Colonic mucosa (tissue), 4 donors: ENCODE measurements at regions not wholly inside any gene's neighbourhood (a gene's known extent, or its start where the extent isn't known, plus 50 kb on each side); places are given as distances from the start of the nearest gene placed in this dataset.

ENCODE experiments used
- DNase-seq: peaks from one replicate; pipeline ENCODE4 v3.0.0-alpha.2; 2020
- H3K27ac ChIP-seq: fragments of 200-600 bp; one replicate; pipeline ENCODE4 v1.8.0; 2021
- H3K27me3 ChIP-seq: fragments of 200-600 bp; one replicate; pipeline ENCODE4 v1.8.0; 2021
- H3K36me3 ChIP-seq: fragments of 200-600 bp; one replicate; pipeline ENCODE4 v1.8.0; 2021
- H3K4me1 ChIP-seq: fragments of 200-600 bp; one replicate; pipeline ENCODE4 v1.8.0; 2021; ENCODE audit warnings: mild to moderate bottlenecking
- H3K4me3 ChIP-seq: fragments of 200-600 bp; one replicate; pipeline ENCODE4 v1.8.0; 2021
- H3K9ac ChIP-seq, 2 donors: one replicate each; pipeline ENCODE4 v1.7.0; 2013; ENCODE audit warnings: control low read depth in 2 of 2, low read depth in 2 of 2, low read length in 2 of 2
- H3K9me3 ChIP-seq: fragments of 200-600 bp; one replicate; pipeline ENCODE4 v1.8.0; 2021
- CTCF ChIP-seq: fragments of 200-600 bp; IDR thresholded peaks from one replicate; pipeline ENCODE4 v1.8.0; 2022; ENCODE audit warnings: antibody characterized with exemption, mild to moderate bottlenecking
- intact Hi-C: fragments of 100-400 bp; cut with DNase I; formaldehyde crosslinking; loops from one replicate; pipeline ENCODE4 v1.14.1; 2022
- donor health status: healthy.
- donor health status: DM: no; HTN: no; CAD: no.
- donor health status: DM: no; HTN: no; CAD: no.

GRCh38 chr4:110953898-110954297 lies 331.0 kb upstream of the PITX2 start:
- no peak for DNase-seq

GRCh38 chr4:110955748-110956147 lies 332.9 kb upstream of the PITX2 start:
- intact Hi-C loops: no loop called here
- no peaks in the 10 kb centered on the region for H3K4me1 ChIP-seq

More at GRCh38 chr4:110953898-110954297, 331.0 kb upstream of the PITX2 start:
- Histone ChIP-seq H3K4me1 (no peaks in the 10 kb centered on the region), H3K27ac (no peak overlapping the region), H3K36me3 (no peaks in the 10 kb centered on the region), H3K9ac (no peak overlapping the region), H3K9me3 (no peaks in the 10 kb centered on the region), H3K4me3 (no peak overlapping the region), H3K27me3 (no peaks in the 10 kb centered on the region)
- no peak for TF ChIP-seq CTCF
- intact Hi-C loops: no loop called here

GRCh38 chr4:110959041-110959643 lies 336.3 kb upstream of the PITX2 start:
- Histone ChIP-seq H3K27me3 (no peaks in the 10 kb centered on the region), H3K4me3 (no peak overlapping the region), H3K4me1 (no peaks in the 10 kb centered on the region), H3K9me3 (no peaks in the 10 kb centered on the region), H3K27ac (no peak overlapping the region), H3K36me3 (no peaks in the 10 kb centered on the region), H3K9ac (no peak overlapping the region)
- DNase-seq: no peak
- intact Hi-C loops: loop anchor here (2.0 kb wide), 1 partner anchor 328 kb away; no protein-coding TSS in a partner anchor
- TF ChIP-seq CTCF: peak; percentile 37

More at GRCh38 chr4:110955748-110956147, 332.9 kb upstream of the PITX2 start:
- no peaks in the 10 kb centered on the region for H3K27me3 ChIP-seq
- no peaks in the 10 kb centered on the region for H3K9me3 ChIP-seq
- DNase-seq: no peak
- TF ChIP-seq CTCF: no peak
- H3K9ac ChIP-seq: no peak overlapping the region
- no peak overlapping the region for H3K27ac ChIP-seq
- no peaks in the 10 kb centered on the region for H3K36me3 ChIP-seq
- H3K4me3 ChIP-seq: no peak overlapping the region

- intact Hi-C loops: no loop called here
- Histone ChIP-seq H3K4me3 (no peak overlapping the region), H3K9me3 (no peaks in the 10 kb centered on the region), H3K9ac (no peak overlapping the region), H3K27ac (no peak overlapping the region), H3K27me3 (no peaks in the 10 kb centered on the region), H3K36me3 (no peaks in the 10 kb centered on the region), H3K4me1 (no peaks in the 10 kb centered on the region)
- no peak for TF ChIP-seq CTCF
- DNase-seq: no peak
Observed at GRCh38 chr4:110961066-110961465, 338.2 kb upstream of the PITX2 start.

- Histone ChIP-seq H3K9ac (no peak overlapping the region), H3K4me1 (no peaks in the 10 kb centered on the region), H3K9me3 (no peaks in the 10 kb centered on the region), H3K4me3 (no peak overlapping the region), H3K27me3 (no peaks in the 10 kb centered on the region), H3K36me3 (no peaks in the 10 kb centered on the region), H3K27ac (no peak overlapping the region)
- DNase-seq: no peak
- intact Hi-C loops: no loop called here
- TF ChIP-seq CTCF: no peak
Observed at GRCh38 chr4:110962616-110963015, 339.7 kb upstream of the PITX2 start.
